ENCODE measurements at regions not wholly inside any gene's neighbourhood (a gene's known extent, or its start where the extent isn't known, plus 50 kb on each side); places are given as distances from the start of the nearest gene placed in this dataset.

DNA sequence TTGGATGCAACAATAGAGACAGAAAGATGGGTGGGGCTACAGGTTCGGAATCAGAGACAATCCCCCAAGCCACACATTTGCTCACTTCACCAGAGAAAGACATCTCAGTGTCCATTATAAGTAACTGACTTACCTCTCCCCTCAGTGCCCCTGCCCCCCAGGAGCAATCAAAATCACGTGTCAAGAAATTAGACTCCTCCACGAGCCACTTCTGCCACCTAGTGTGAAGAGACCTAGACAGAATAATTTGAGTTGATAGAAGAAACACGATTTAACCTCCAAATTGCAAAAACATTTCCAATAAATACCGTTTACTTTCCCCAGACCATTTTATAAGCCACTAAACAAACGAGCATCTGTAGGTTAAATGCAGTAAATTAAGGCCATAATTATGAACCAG lies 123.2 kb downstream of the SLC30A10 start:
- Histone ChIP-seq H3K27me3 (no peaks in the 10 kb centered on the region), H3K27ac (no peak overlapping the region), H3K4me1 (no peaks in the 10 kb centered on the region), H3K9me3 (no peaks in the 10 kb centered on the region), H3K4me3 (replicated peaks in 1 of 3) (no peak overlapping the region), H3K36me3 (no peaks in the 10 kb centered on the region)
- DNase-seq: no peak
- 64 to 66% methylated on average over 6 of the region's 6 CpGs for WGBS, 2 donors
- TF ChIP-seq CTCF (IDR thresholded peaks at IDR 0.05) (no peak), POLR2A (IDR thresholded peaks at IDR 0.05) (no peak)
- intact Hi-C loops (cut with DNase I): no loop called here

DNA sequence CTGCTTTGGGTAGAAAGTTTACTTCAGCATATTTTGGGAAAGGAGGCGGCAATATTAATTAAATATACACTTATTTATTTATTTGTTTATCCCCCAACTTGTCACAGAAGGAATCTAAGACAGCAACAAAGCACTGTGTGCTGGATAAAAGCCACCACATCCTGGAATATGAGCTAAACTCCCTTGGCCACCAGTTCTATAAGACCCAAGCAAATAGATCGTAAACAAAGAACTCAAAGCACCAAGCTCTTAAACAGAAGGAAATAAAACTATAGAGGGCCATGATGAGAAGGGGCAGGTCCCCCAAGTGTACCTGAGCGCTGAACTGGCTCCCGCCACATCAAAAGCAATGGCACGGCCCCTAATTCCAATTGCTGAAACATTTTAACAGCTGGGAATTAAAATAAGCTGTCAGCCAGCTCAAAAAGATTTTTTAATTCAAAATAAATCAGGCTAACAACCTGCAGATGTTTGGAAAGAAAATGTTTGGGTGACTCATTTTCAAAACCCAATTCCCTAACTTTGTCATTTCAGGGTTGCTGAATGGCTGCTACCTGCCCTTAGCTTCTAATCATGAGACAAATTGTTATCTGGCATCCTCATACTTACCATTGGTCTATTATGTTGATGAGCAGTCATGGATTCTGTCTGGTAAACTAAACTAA lies 127.1 kb downstream of the SLC30A10 start:
- no peak for DNase-seq
- Histone ChIP-seq H3K27me3 (no peaks in the 10 kb centered on the region), H3K4me3 (replicated peaks in 1 of 3) (no peak overlapping the region), H3K4me1 (no peaks in the 10 kb centered on the region), H3K36me3 (no peaks in the 10 kb centered on the region), H3K27ac (no peak overlapping the region), H3K9me3 (no peaks in the 10 kb centered on the region)
- WGBS, 2 donors: 85 to 89% methylated on average over 5 of the region's 5 CpGs
- TF ChIP-seq POLR2A (IDR thresholded peaks at IDR 0.05) (no peak), CTCF (IDR thresholded peaks at IDR 0.05) (no peak)
- intact Hi-C loops (cut with DNase I): no loop called here

GRCh38 chr1:219798283-219799030 lies 129.9 kb downstream of the SLC30A10 start:
- Histone ChIP-seq H3K4me3 (replicated peaks in 1 of 3) (no peak overlapping the region), H3K36me3 (no peaks in the 10 kb centered on the region), H3K4me1 (no peaks in the 10 kb centered on the region), H3K9me3 (no peaks in the 10 kb centered on the region), H3K27ac (no peak overlapping the region), H3K27me3 (no peaks in the 10 kb centered on the region)
- WGBS, 2 donors: 72 to 90% methylated on average over 3 of the region's 3 CpGs
- intact Hi-C loops (cut with DNase I): no loop called here
- TF ChIP-seq POLR2A (IDR thresholded peaks at IDR 0.05) (no peak), CTCF (IDR thresholded peaks at IDR 0.05) (no peak)
- DNase-seq: no peak

DNA sequence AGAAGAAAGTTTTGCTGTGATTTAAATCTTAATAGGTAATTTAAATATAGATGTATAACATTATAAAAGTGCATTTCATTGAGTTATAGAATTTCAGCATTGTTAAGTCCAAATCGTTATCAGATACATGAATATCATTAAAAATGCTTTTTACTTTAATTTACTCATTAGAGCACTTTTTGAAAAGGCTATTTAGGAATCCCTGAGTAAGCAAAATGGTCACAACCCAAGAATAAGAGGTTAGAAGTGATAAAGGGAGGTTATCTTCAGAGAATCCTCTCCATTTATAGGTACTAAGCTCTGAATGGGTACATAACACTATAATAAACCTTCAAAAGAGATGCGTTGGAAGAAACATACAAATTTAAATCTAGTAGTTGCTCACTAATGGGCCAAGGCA lies 130.7 kb downstream of the SLC30A10 start:
- Histone ChIP-seq H3K27me3 (no peaks in the 10 kb centered on the region), H3K27ac (no peak overlapping the region), H3K36me3 (no peaks in the 10 kb centered on the region), H3K4me1 (no peaks in the 10 kb centered on the region), H3K9me3 (no peaks in the 10 kb centered on the region), H3K4me3 (replicated peaks in 1 of 3) (no peak overlapping the region)
- intact Hi-C loops (cut with DNase I): no loop called here
- WGBS, 2 donors: 86 to 87% methylated on average over 2 of the region's 2 CpGs
- TF ChIP-seq POLR2A (IDR thresholded peaks at IDR 0.05): no peak
- no peak for DNase-seq

DNA sequence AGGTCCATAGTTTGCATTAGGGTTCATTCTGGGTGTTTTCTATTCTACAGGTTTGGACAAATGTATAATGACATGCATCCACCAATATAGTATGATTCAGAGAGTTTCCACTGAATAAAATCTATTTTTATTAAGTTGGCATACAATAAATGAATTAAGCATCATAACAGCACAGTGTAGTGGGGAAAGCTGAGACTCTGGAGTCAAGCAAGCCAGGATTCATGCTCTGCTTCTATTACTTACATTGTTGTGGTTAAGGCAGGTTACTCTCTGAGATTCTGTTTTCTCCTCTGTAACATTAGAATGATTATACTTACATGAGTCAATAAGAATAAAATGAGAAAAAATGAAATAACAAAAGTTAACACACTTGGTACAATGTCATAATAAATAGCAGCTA lies 131.3 kb downstream of the SLC30A10 start:
- H3K4me1 ChIP-seq: no peaks in the 10 kb centered on the region
- H3K36me3 ChIP-seq: no peaks in the 10 kb centered on the region
- no peak overlapping the region for H3K4me3 ChIP-seq (replicated peaks in 1 of 3)
- intact Hi-C loops (cut with DNase I): no loop called here
- H3K9me3 ChIP-seq: no peaks in the 10 kb centered on the region
- H3K27ac ChIP-seq: no peak overlapping the region
- H3K27me3 ChIP-seq: no peaks in the 10 kb centered on the region
- no peak for TF ChIP-seq POLR2A (IDR thresholded peaks at IDR 0.05)
- no peak for TF ChIP-seq CTCF (IDR thresholded peaks at IDR 0.05)
- no peak for DNase-seq

Measured in thyroid gland (tissue), 4 donors.